ENCODE measurements at regions not wholly inside any gene's neighbourhood (a gene's known extent, or its start where the extent isn't known, plus 50 kb on each side); places are given as distances from the start of the nearest gene placed in this dataset.

- no peaks in the 10 kb centered on the region for H3K4me1 ChIP-seq (ENCODE audit: insufficient read depth, low read length)
- H3K4me3 ChIP-seq (ENCODE audit: low read length in 2 of 2), result no peak overlapping the region
- Mint-ChIP-seq H3K36me3 (no peaks in the 10 kb centered on the region), H3K27ac (no peak overlapping the region), H3K27me3 (peaks cover 29 to 49% of the 10 kb centered on the region in 2 donors), H3K4me3 (no peak overlapping the region), H3K4me1 (no peaks in the 10 kb centered on the region), H3K9me3 (peaks cover 0 to 2% (median 0%) of the 10 kb centered on the region in 8 donors)
- no peaks in the 10 kb centered on the region for H3K36me3 ChIP-seq (ENCODE audit: insufficient read depth, low read length)
- intact Hi-C loops (cut with micrococcal nuclease), result no loop called here
- ChIA-PET CTCF (ENCODE audit: partially characterized antibody) (interaction anchor here (1.1 kb wide), 1 partner anchor 14 kb away, joined by 3 read pairs; no protein-coding TSS in a partner anchor), POLR2A (ENCODE audit: partially characterized antibody) (no interaction called here)
- DNase-seq, result no peak
- H3K9me3 ChIP-seq (ENCODE audit: control insufficient read depth in 1 of 2, low read length in 2 of 2), result no peaks in the 10 kb centered on the region
- H3K27ac ChIP-seq (ENCODE audit: low read depth, low read length), result no peak overlapping the region
- H3K27me3 ChIP-seq (ENCODE audit: insufficient read depth, low read length), result no peaks in the 10 kb centered on the region
These were observed 99.5 kb downstream of the ZNF280B start for GRCh38 chr22:22408731-22409696.

GRCh38 chr22:22410121-22410520 lies 98.4 kb downstream of the ZNF280B start:
- no peak for DNase-seq
- no peaks in the 10 kb centered on the region for H3K36me3 Mint-ChIP-seq
- intact Hi-C loops (cut with micrococcal nuclease), result no loop called here
- peaks cover 36 to 60% of the 10 kb centered on the region in 2 donors for H3K27me3 Mint-ChIP-seq
- no peaks in the 10 kb centered on the region for H3K9me3 ChIP-seq (ENCODE audit: control insufficient read depth in 1 of 2, low read length in 2 of 2)
- peak overlapping the region in 1 of 7 donors; percentile 19 for H3K27ac Mint-ChIP-seq
- H3K4me1 Mint-ChIP-seq, result no peaks in the 10 kb centered on the region
- ChIA-PET POLR2A (ENCODE audit: partially characterized antibody) (no interaction called here), CTCF (ENCODE audit: partially characterized antibody) (no interaction called here)
- H3K27ac ChIP-seq (ENCODE audit: low read depth, low read length), result no peak overlapping the region
- no peak overlapping the region for H3K4me3 Mint-ChIP-seq
- H3K9me3 Mint-ChIP-seq, result peaks cover 0 to 2% (median 0%) of the 10 kb centered on the region in 8 donors
- no peaks in the 10 kb centered on the region for H3K36me3 ChIP-seq (ENCODE audit: insufficient read depth, low read length)
- H3K4me3 ChIP-seq (ENCODE audit: low read length in 2 of 2), result no peak overlapping the region
- no peaks in the 10 kb centered on the region for H3K27me3 ChIP-seq (ENCODE audit: insufficient read depth, low read length)
- H3K4me1 ChIP-seq (ENCODE audit: insufficient read depth, low read length), result no peaks in the 10 kb centered on the region

- CTCF ChIA-PET (ENCODE audit: partially characterized antibody), result no interaction called here
- DNase-seq, result no peak
- POLR2A ChIA-PET (ENCODE audit: partially characterized antibody), result no interaction called here
- Histone ChIP-seq H3K4me3 (ENCODE audit: low read length in 2 of 2) (no peak overlapping the region), H3K27ac (ENCODE audit: low read depth, low read length) (no peak overlapping the region), H3K36me3 (ENCODE audit: insufficient read depth, low read length) (no peaks in the 10 kb centered on the region), H3K4me1 (ENCODE audit: insufficient read depth, low read length) (no peaks in the 10 kb centered on the region), H3K27me3 (ENCODE audit: insufficient read depth, low read length) (no peaks in the 10 kb centered on the region), H3K9me3 (ENCODE audit: control insufficient read depth in 1 of 2, low read length in 2 of 2) (no peaks in the 10 kb centered on the region)
- no peaks in the 10 kb centered on the region for H3K4me1 Mint-ChIP-seq
- H3K27me3 Mint-ChIP-seq, result peaks cover 40 to 66% of the 10 kb centered on the region in 2 donors
- peak overlapping the region in 1 of 7 donors; percentile 19 for H3K27ac Mint-ChIP-seq
- H3K4me3 Mint-ChIP-seq, result no peak overlapping the region
- intact Hi-C loops (cut with micrococcal nuclease), result no loop called here
- H3K36me3 Mint-ChIP-seq, result no peaks in the 10 kb centered on the region
- peaks cover 0 to 2% (median 0%) of the 10 kb centered on the region in 8 donors for H3K9me3 Mint-ChIP-seq
These were observed 97.9 kb downstream of the ZNF280B start for GRCh38 chr22:22410677-22411076.

- Histone ChIP-seq H3K9me3 (ENCODE audit: control insufficient read depth in 1 of 2, low read length in 2 of 2) (no peaks in the 10 kb centered on the region), H3K4me3 (ENCODE audit: low read length in 2 of 2) (no peak overlapping the region), H3K36me3 (ENCODE audit: insufficient read depth, low read length) (no peaks in the 10 kb centered on the region), H3K4me1 (ENCODE audit: insufficient read depth, low read length) (no peaks in the 10 kb centered on the region), H3K27ac (ENCODE audit: low read depth, low read length) (no peak overlapping the region), H3K27me3 (ENCODE audit: insufficient read depth, low read length) (no peaks in the 10 kb centered on the region)
- ChIA-PET CTCF (ENCODE audit: partially characterized antibody) (interaction anchor here (1.2 to 2.3 kb wide), 4 partner anchors 8 to 94 kb away, joined by 4 to 11 read pairs (median 4); partner anchors contain the start of gene ZNF280B), POLR2A (ENCODE audit: partially characterized antibody) (no interaction called here)
- Mint-ChIP-seq H3K36me3 (no peaks in the 10 kb centered on the region), H3K27ac (no peak overlapping the region), H3K27me3 (peaks cover 47 to 62% of the 10 kb centered on the region in 2 donors), H3K9me3 (peaks cover 0 to 2% (median 0%) of the 10 kb centered on the region in 8 donors), H3K4me3 (no peak overlapping the region), H3K4me1 (no peaks in the 10 kb centered on the region)
- DNase-seq, result no peak
- intact Hi-C loops (cut with micrococcal nuclease), result no loop called here
These were observed 94.3 kb downstream of the ZNF280B start for GRCh38 chr22:22414266-22414665.

GRCh38 chr22:22417495-22418162 lies 90.9 kb downstream of the ZNF280B start:
- no peak for DNase-seq
- Histone ChIP-seq H3K9me3 (ENCODE audit: control insufficient read depth in 1 of 2, low read length in 2 of 2) (no peaks in the 10 kb centered on the region), H3K4me1 (ENCODE audit: insufficient read depth, low read length) (no peaks in the 10 kb centered on the region), H3K27ac (ENCODE audit: low read depth, low read length) (no peak overlapping the region), H3K27me3 (ENCODE audit: insufficient read depth, low read length) (no peaks in the 10 kb centered on the region), H3K36me3 (ENCODE audit: insufficient read depth, low read length) (no peaks in the 10 kb centered on the region), H3K4me3 (ENCODE audit: low read length in 2 of 2) (no peak overlapping the region)
- POLR2A ChIA-PET (ENCODE audit: partially characterized antibody), result no interaction called here
- Mint-ChIP-seq H3K9me3 (no peaks in the 10 kb centered on the region), H3K4me3 (no peak overlapping the region), H3K36me3 (no peaks in the 10 kb centered on the region), H3K27ac (no peak overlapping the region), H3K27me3 (peaks cover 41 to 55% of the 10 kb centered on the region in 2 donors), H3K4me1 (no peaks in the 10 kb centered on the region)
- CTCF ChIA-PET (ENCODE audit: partially characterized antibody), result interaction anchor here (1.5 kb wide), 1 partner anchor 13 kb away, joined by 3 read pairs; no protein-coding TSS in a partner anchor
- intact Hi-C loops (cut with micrococcal nuclease), result no loop called here

GRCh38 chr22:22418163-22418549 lies 90.4 kb downstream of the ZNF280B start:
- intact Hi-C loops (cut with micrococcal nuclease), result no loop called here
- Mint-ChIP-seq H3K27me3 (peaks cover 38 to 52% of the 10 kb centered on the region in 2 donors), H3K9me3 (no peaks in the 10 kb centered on the region), H3K4me1 (no peaks in the 10 kb centered on the region), H3K36me3 (no peaks in the 10 kb centered on the region), H3K4me3 (no peak overlapping the region), H3K27ac (no peak overlapping the region)
- Histone ChIP-seq H3K27me3 (ENCODE audit: insufficient read depth, low read length) (no peaks in the 10 kb centered on the region), H3K9me3 (ENCODE audit: control insufficient read depth in 1 of 2, low read length in 2 of 2) (no peaks in the 10 kb centered on the region), H3K36me3 (ENCODE audit: insufficient read depth, low read length) (no peaks in the 10 kb centered on the region), H3K4me1 (ENCODE audit: insufficient read depth, low read length) (no peaks in the 10 kb centered on the region), H3K4me3 (ENCODE audit: low read length in 2 of 2) (no peak overlapping the region), H3K27ac (ENCODE audit: low read depth, low read length) (no peak overlapping the region)
- ChIA-PET POLR2A (ENCODE audit: partially characterized antibody) (no interaction called here), CTCF (ENCODE audit: partially characterized antibody) (interaction anchor here (1.5 kb wide), 1 partner anchor 12 kb away, joined by 3 read pairs; no protein-coding TSS in a partner anchor)
- no peak for DNase-seq

- no peaks in the 10 kb centered on the region for H3K9me3 Mint-ChIP-seq
These were observed 89.6 kb downstream of the ZNF280B start for GRCh38 chr22:22418957-22419356.

More at GRCh38 chr22:22418957-22419356, 89.6 kb downstream of the ZNF280B start:
- Histone ChIP-seq H3K4me3 (ENCODE audit: low read length in 2 of 2) (no peak overlapping the region), H3K27ac (ENCODE audit: low read depth, low read length) (no peak overlapping the region), H3K36me3 (ENCODE audit: insufficient read depth, low read length) (no peaks in the 10 kb centered on the region), H3K27me3 (ENCODE audit: insufficient read depth, low read length) (no peaks in the 10 kb centered on the region), H3K9me3 (ENCODE audit: control insufficient read depth in 1 of 2, low read length in 2 of 2) (no peaks in the 10 kb centered on the region), H3K4me1 (ENCODE audit: insufficient read depth, low read length) (no peaks in the 10 kb centered on the region)
- H3K4me1 Mint-ChIP-seq, result no peaks in the 10 kb centered on the region
- no peak overlapping the region for H3K4me3 Mint-ChIP-seq
- intact Hi-C loops (cut with micrococcal nuclease), result no loop called here
- CTCF ChIA-PET (ENCODE audit: partially characterized antibody), result no interaction called here
- no peak for DNase-seq
- POLR2A ChIA-PET (ENCODE audit: partially characterized antibody), result no interaction called here
- H3K27me3 Mint-ChIP-seq, result peaks cover 33 to 47% of the 10 kb centered on the region in 2 donors
- no peaks in the 10 kb centered on the region for H3K36me3 Mint-ChIP-seq
- H3K27ac Mint-ChIP-seq, result no peak overlapping the region

Data from CD4-positive, alpha-beta memory T cell (primary cell).